Omental fat pad (tissue), 3 donors: ENCODE measurements at regions not wholly inside any gene's neighbourhood (a gene's known extent, or its start where the extent isn't known, plus 50 kb on each side); places are given as distances from the start of the nearest gene placed in this dataset.

Experiments used
- ATAC-seq: fragments of 150-250 bp; one replicate; pipeline ENCODE4 v1.9.1; 2016; ENCODE audit warnings: mild to moderate bottlenecking, moderate library complexity; ENCODE audit not compliant: low FRiP score
- DNase-seq: peaks from one replicate; pipeline ENCODE4 v3.0.0-alpha.2; 2019; ENCODE audit warnings: low spot score
- CTCF ChIP-seq, 3 donors: fragments of 450-650 bp; IDR thresholded peaks; one replicate each; pipeline ENCODE4 v1.5.1; 2016 to 2017; ENCODE audit warnings: antibody characterized with exemption in 3 of 3, mild to moderate bottlenecking in 3 of 3, moderate library complexity in 2 of 3

GRCh38 chr6:74638412-74638811 lies 567.4 kb downstream of the COL12A1 start:
- no peak for DNase-seq
- no peak for ATAC-seq
- TF ChIP-seq CTCF (IDR thresholded peaks at IDR 0.05), result no peak

GRCh38 chr6:74632196-74632875 lies 573.5 kb downstream of the COL12A1 start:
- ATAC-seq (no peak), DNase-seq (no peak)
- TF ChIP-seq CTCF (IDR thresholded peaks at IDR 0.05), result no peak

GRCh38 chr6:74631564-74631963 lies 574.3 kb downstream of the COL12A1 start:
- no peak for ATAC-seq
- TF ChIP-seq CTCF (IDR thresholded peaks at IDR 0.05), result no peak
- DNase-seq, result no peak

- no peak for ATAC-seq
- TF ChIP-seq CTCF (IDR thresholded peaks at IDR 0.05), result no peak
- DNase-seq, result no peak
These were observed 579.6 kb downstream of the COL12A1 start for GRCh38 chr6:74626288-74626687.

- DNase-seq (no peak), ATAC-seq (no peak)
- TF ChIP-seq CTCF (IDR thresholded peaks at IDR 0.05), result no peak
These were observed 582.8 kb downstream of the COL12A1 start for GRCh38 chr6:74623027-74623426.

GRCh38 chr6:74611220-74611619 lies 594.6 kb downstream of the COL12A1 start:
- ATAC-seq (no peak), DNase-seq (no peak)
- no peak for TF ChIP-seq CTCF (IDR thresholded peaks at IDR 0.05)

- no peak for TF ChIP-seq CTCF (IDR thresholded peaks at IDR 0.05)
- no peak for ATAC-seq
- no peak for DNase-seq
These were observed 595.5 kb downstream of the COL12A1 start for GRCh38 chr6:74610352-74610751.
